ENCODE measurements at regions not wholly inside any gene's neighbourhood (a gene's known extent, or its start where the extent isn't known, plus 50 kb on each side); places are given as distances from the start of the nearest gene placed in this dataset.

DNA sequence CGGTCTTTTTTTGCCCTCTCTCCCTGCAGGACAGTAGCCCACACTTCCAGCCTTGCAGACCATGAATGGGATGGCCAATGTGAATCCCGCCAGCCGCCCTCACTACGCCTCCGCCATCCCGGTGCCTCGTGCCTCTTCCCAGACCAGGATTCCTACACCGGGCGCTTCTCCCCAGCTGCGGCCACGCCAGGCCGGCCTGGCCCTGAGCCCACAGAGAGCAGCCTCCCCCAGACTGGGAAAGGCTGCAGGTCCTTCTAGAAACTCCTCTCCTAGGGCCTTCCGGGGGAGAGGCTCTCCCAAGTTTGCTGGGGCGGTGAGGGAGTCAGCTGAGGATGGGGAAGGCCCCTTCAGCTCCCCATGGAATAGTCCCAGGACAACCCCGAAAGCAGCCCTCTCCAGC is 83.9 kb downstream of the NAV1 start:
- H4K20me1 ChIP-seq (ENCODE audit: low read depth), result no peaks in the 10 kb centered on the region
- Mint-ChIP-seq H3K4me1 (peaks cover 9% of the 10 kb centered on the region), H3K4me3 (no peak overlapping the region), H3K27ac (no peak overlapping the region), H3K36me3 (no peaks in the 10 kb centered on the region), H3K9me3 (no peaks in the 10 kb centered on the region), H3K27me3 (ENCODE audit: insufficient read depth, low read depth) (peaks cover 5% of the 10 kb centered on the region)
- H3F3A ChIP-seq (ENCODE audit: low read depth), result peaks cover 3% of the 10 kb centered on the region
- no peak overlapping the region for H3K4me3 ChIP-seq
- TF ChIP-seq EZH2phosphoT487 (IDR thresholded peaks at IDR 0.05) (no peak), EZH2 (IDR thresholded peaks at IDR 0.05) (no peak), CTCF (IDR thresholded peaks at IDR 0.05) (no peak)
- no peaks in the 10 kb centered on the region for H3K36me3 ChIP-seq
- H3K79me2 ChIP-seq (ENCODE audit: low read depth), result no peaks in the 10 kb centered on the region
- DNase-seq (ENCODE audit: low spot score), result no peak
- H3K27ac ChIP-seq, result no peak overlapping the region
- no peak overlapping the region for H3K9ac ChIP-seq
- no peak overlapping the region for H2AFZ ChIP-seq (replicated peaks)
- no peak overlapping the region for H3K4me2 ChIP-seq
- H3K4me1 ChIP-seq, result peaks cover 2% of the 10 kb centered on the region
- H3K27me3 ChIP-seq, result no peaks in the 10 kb centered on the region
- H3K9me3 ChIP-seq (ENCODE audit: low read depth), result no peaks in the 10 kb centered on the region

DNA sequence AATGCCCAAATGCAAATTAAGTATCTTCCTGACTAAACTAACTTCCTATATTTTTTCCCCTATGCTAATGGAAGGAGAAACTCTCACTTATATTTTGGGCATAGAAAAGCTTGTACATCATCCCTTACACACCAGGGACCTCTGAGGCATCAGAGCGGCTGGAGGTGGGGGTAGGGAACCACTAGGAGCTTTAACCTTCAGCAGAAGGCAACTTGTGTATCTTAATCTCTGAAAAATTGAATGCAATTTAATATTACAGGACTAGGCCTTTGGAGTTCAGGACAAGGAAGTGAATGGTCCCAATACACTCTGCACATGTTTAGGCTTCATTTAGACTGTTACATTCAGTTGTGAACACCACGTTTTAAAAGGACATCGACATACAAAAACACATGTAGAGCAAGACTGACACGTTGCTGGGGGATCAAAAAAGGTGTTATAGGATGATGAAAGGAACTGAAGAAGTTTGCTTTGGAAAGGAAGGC is 85.9 kb downstream of the NAV1 start:
- Histone ChIP-seq H3K27me3 (no peaks in the 10 kb centered on the region), H3K4me3 (no peak overlapping the region), H3K9me3 (ENCODE audit: low read depth) (no peaks in the 10 kb centered on the region), H3K79me2 (ENCODE audit: low read depth) (no peaks in the 10 kb centered on the region), H2AFZ (replicated peaks) (no peak overlapping the region), H3K4me1 (peaks cover 15% of the 10 kb centered on the region), H3F3A (ENCODE audit: low read depth) (peaks cover 3% of the 10 kb centered on the region), H4K20me1 (ENCODE audit: low read depth) (no peaks in the 10 kb centered on the region), H3K9ac (no peak overlapping the region), H3K4me2 (no peak overlapping the region), H3K27ac (no peak overlapping the region), H3K36me3 (no peaks in the 10 kb centered on the region)
- TF ChIP-seq EZH2 (IDR thresholded peaks at IDR 0.05) (no peak), CTCF (IDR thresholded peaks at IDR 0.05) (no peak), EZH2phosphoT487 (IDR thresholded peaks at IDR 0.05) (no peak)
- H3K27ac Mint-ChIP-seq, result no peak overlapping the region
- no peaks in the 10 kb centered on the region for H3K36me3 Mint-ChIP-seq
- peaks cover 3% of the 10 kb centered on the region for H3K27me3 Mint-ChIP-seq (ENCODE audit: insufficient read depth, low read depth)
- H3K4me1 Mint-ChIP-seq, result peaks cover 18% of the 10 kb centered on the region
- H3K9me3 Mint-ChIP-seq, result no peaks in the 10 kb centered on the region
- H3K4me3 Mint-ChIP-seq, result no peak overlapping the region
- no peak for DNase-seq (ENCODE audit: low spot score)

GRCh38 chr1:201625226-201625761 is 86.4 kb downstream of the NAV1 start:
- no peak overlapping the region for H3K9ac ChIP-seq
- no peaks in the 10 kb centered on the region for H3K9me3 Mint-ChIP-seq
- H3K4me1 ChIP-seq, result peaks cover 15% of the 10 kb centered on the region
- no peaks in the 10 kb centered on the region for H3K36me3 Mint-ChIP-seq
- H3K4me3 ChIP-seq, result no peak overlapping the region
- no peaks in the 10 kb centered on the region for H3K79me2 ChIP-seq (ENCODE audit: low read depth)
- TF ChIP-seq CTCF (IDR thresholded peaks at IDR 0.05) (no peak), EZH2phosphoT487 (IDR thresholded peaks at IDR 0.05) (no peak), EZH2 (IDR thresholded peaks at IDR 0.05) (no peak)
- H3K27ac Mint-ChIP-seq, result no peak overlapping the region
- peaks cover 3% of the 10 kb centered on the region for H3F3A ChIP-seq (ENCODE audit: low read depth)
- H2AFZ ChIP-seq (replicated peaks), result no peak overlapping the region
- H3K4me3 Mint-ChIP-seq, result no peak overlapping the region
- peaks cover 18% of the 10 kb centered on the region for H3K4me1 Mint-ChIP-seq
- peaks cover under 1% of the 10 kb centered on the region for H3K27me3 ChIP-seq
- no peaks in the 10 kb centered on the region for H4K20me1 ChIP-seq (ENCODE audit: low read depth)
- H3K9me3 ChIP-seq (ENCODE audit: low read depth), result no peaks in the 10 kb centered on the region
- H3K27ac ChIP-seq, result no peak overlapping the region
- peaks cover 3% of the 10 kb centered on the region for H3K27me3 Mint-ChIP-seq (ENCODE audit: insufficient read depth, low read depth)
- no peak overlapping the region for H3K4me2 ChIP-seq
- no peaks in the 10 kb centered on the region for H3K36me3 ChIP-seq
- DNase-seq (ENCODE audit: low spot score), result no peak
